Liver (tissue), 8 donors: ENCODE measurements at regions not wholly inside any gene's neighbourhood (a gene's known extent, or its start where the extent isn't known, plus 50 kb on each side); places are given as distances from the start of the nearest gene placed in this dataset.

Experiments
- DNase-seq: peaks from one replicate; pipeline ENCODE4 v3.0.0-alpha.2; 2017; ENCODE audit warnings: low spot score
- H3K27ac ChIP-seq, 2 donors: one replicate each; pipeline ENCODE4 v1.7.0; 2013; ENCODE audit warnings: inconsistent platforms in 2 of 2, low read length in 2 of 2, control low read depth in 1 of 2, low read depth in 1 of 2, mild to moderate bottlenecking in 1 of 2
- H3K27me3 ChIP-seq, 4 donors: one replicate each; pipeline versions ENCODE4 v1.6.1 to v1.7.0; 2013; ENCODE audit warnings: low read length in 3 of 4, inconsistent platforms in 1 of 4, mild to moderate bottlenecking in 1 of 4, moderate library complexity in 1 of 4; ENCODE audit not compliant: control insufficient read depth in 4 of 4, insufficient read depth in 4 of 4
- H3K36me3 ChIP-seq, 4 donors: one replicate each; pipeline versions ENCODE4 v1.6.1 to v1.7.0; 2013; ENCODE audit warnings: low read length in 3 of 4, mild to moderate bottlenecking in 3 of 4, low read depth in 1 of 4, moderate library complexity in 1 of 4; ENCODE audit not compliant: control insufficient read depth in 4 of 4, insufficient read depth in 3 of 4
- H3K4me1 ChIP-seq, 4 donors: one replicate each; pipeline versions ENCODE4 v1.6.1 to v1.7.0; 2013; ENCODE audit warnings: low read length in 3 of 4, mild to moderate bottlenecking in 3 of 4, moderate library complexity in 1 of 4; ENCODE audit not compliant: control insufficient read depth in 4 of 4, insufficient read depth in 4 of 4
- H3K4me3 ChIP-seq, 3 donors: one replicate each; pipeline versions ENCODE4 v1.6.1 to v1.7.0; 2013; ENCODE audit warnings: low read length in 3 of 3, control low read depth in 1 of 3, low read depth in 1 of 3, mild to moderate bottlenecking in 1 of 3
- H3K9ac ChIP-seq, 2 donors: one replicate each; pipeline ENCODE4 v1.7.0; 2013; ENCODE audit warnings: low read length in 2 of 2, mild to moderate bottlenecking in 2 of 2, moderate library complexity in 2 of 2, control low read depth in 1 of 2, low read depth in 1 of 2
- H3K9me3 ChIP-seq, 4 donors: one replicate each; pipeline versions ENCODE4 v1.6.1 to v1.7.0; 2013; ENCODE audit warnings: low read length in 3 of 4; ENCODE audit not compliant: control insufficient read depth in 4 of 4
- EGR1 ChIP-seq, 2 donors: IDR thresholded peaks; 2 replicates each; pipeline ENCODE4 v1.6.1; 2016 to 2018; ENCODE audit warnings: antibody characterized with exemption in 2 of 2, low read depth in 2 of 2
- FOXA1 ChIP-seq: IDR thresholded peaks from 2 replicates; pipeline ENCODE4 v1.6.1; 2016; ENCODE audit warnings: antibody characterized with exemption
- FOXA2 ChIP-seq: IDR thresholded peaks from 2 replicates; pipeline ENCODE4 v1.6.1; 2016; ENCODE audit warnings: antibody characterized with exemption
- GABPA ChIP-seq, 2 donors: IDR thresholded peaks in 1 of 2; conservative IDR thresholded peaks in 1 of 2; 2 replicates each; pipeline ENCODE4 v1.6.1; 2016; ENCODE audit warnings: antibody characterized with exemption in 2 of 2, mild to moderate bottlenecking in 1 of 2, moderate library complexity in 1 of 2
- HNF4A ChIP-seq, 2 donors: conservative IDR thresholded peaks; 2 replicates each; pipeline ENCODE4 v1.6.1; 2016; ENCODE audit warnings: antibody characterized with exemption in 2 of 2, mild to moderate bottlenecking in 2 of 2
- HNF4G ChIP-seq: IDR thresholded peaks from 2 replicates; pipeline ENCODE4 v1.6.1; 2016; ENCODE audit warnings: antibody characterized with exemption
- JUND ChIP-seq, 2 donors: IDR thresholded peaks; 2 replicates each; pipeline ENCODE4 v1.6.1; 2016; ENCODE audit warnings: antibody characterized with exemption in 2 of 2
- NR2F2 ChIP-seq: IDR thresholded peaks from 2 replicates; pipeline ENCODE4 v1.6.1; 2016; ENCODE audit warnings: antibody characterized with exemption
- RAD21 ChIP-seq, 2 donors: IDR thresholded peaks; 2 replicates each; pipeline ENCODE4 v1.6.1; 2016; ENCODE audit warnings: antibody characterized with exemption in 2 of 2, mild to moderate bottlenecking in 2 of 2
- RXRA ChIP-seq, 2 donors: IDR thresholded peaks; 2 replicates each; pipeline ENCODE4 v1.6.1; 2017 to 2018; ENCODE audit warnings: antibody characterized with exemption in 2 of 2, mild to moderate bottlenecking in 1 of 2
- SP1 ChIP-seq: IDR thresholded peaks from 2 replicates; pipeline ENCODE4 v1.6.1; 2018; ENCODE audit warnings: antibody characterized with exemption, mild to moderate bottlenecking
- TAF1 ChIP-seq: conservative IDR thresholded peaks from 2 replicates; pipeline ENCODE4 v1.6.1; 2016; ENCODE audit warnings: antibody characterized with exemption, mild to moderate bottlenecking
- YY1 ChIP-seq: IDR thresholded peaks from 2 replicates; pipeline ENCODE4 v1.6.1; 2016; ENCODE audit warnings: antibody characterized with exemption, mild to moderate bottlenecking
- ZBTB33 ChIP-seq: IDR thresholded peaks from 2 replicates; pipeline ENCODE4 v1.6.1; 2016; ENCODE audit warnings: antibody characterized with exemption
- WGBS: extraction: QIAGEN DNeasy Blood & Tissue Kit; methylation state at CpG from one replicate; pipeline ENCODE4 v1.1.7; 2013; 5-methylcytosine and 5-hydroxymethylcytosine counted together
- TF ChIP-seq, protein P1 (sequence below): fragments of 150-350 bp; IDR thresholded peaks from 2 replicates; pipeline ENCODE4 v1.5.1; 2017; ENCODE audit warnings: improper control_type of control experiment, low read depth, low read length; ENCODE audit not compliant: missing input control
- TF ChIP-seq, protein P2 (sequence below): IDR thresholded peaks from 2 replicates; pipeline ENCODE4 v1.6.1; 2016; ENCODE audit warnings: antibody characterized with exemption
- TF ChIP-seq, protein P3 (sequence below): IDR thresholded peaks from 2 replicates; pipeline ENCODE4 v1.6.1; 2016; ENCODE audit warnings: antibody characterized with exemption, mild to moderate bottlenecking
- TF ChIP-seq, protein P4 (sequence below): IDR thresholded peaks from 2 replicates; pipeline ENCODE4 v1.6.1; 2016; ENCODE audit warnings: antibody characterized with exemption
- donor health status: healthy.
- donor health status: healthy.
- donor health status: healthy.
- donor health status: healthy.
- donor health status: healthy.

- Histone ChIP-seq H3K27me3 (peaks cover 0 to 3% (median 0%) of the 10 kb centered on the region in 4 donors), H3K27ac (no peak overlapping the region), H3K36me3 (no peaks in the 10 kb centered on the region), H3K4me1 (no peaks in the 10 kb centered on the region), H3K4me3 (no peak overlapping the region), H3K9me3 (no peaks in the 10 kb centered on the region), H3K9ac (no peak overlapping the region)
- no peak for DNase-seq
- 47% methylated on average over 39 of the region's 39 CpGs for WGBS
- TF ChIP-seq EGR1 (IDR thresholded peaks at IDR 0.05; ENCODE audit: low read depth in 2 of 2), result no peak
- no peak for TF ChIP-seq FOXA1
- TF ChIP-seq RAD21 (IDR thresholded peaks at IDR 0.05), result no peak
- no peak for TF ChIP-seq FOXA2
- TF ChIP-seq RXRA (IDR thresholded peaks at IDR 0.05), result no peak
- TF ChIP-seq, protein P1, sequence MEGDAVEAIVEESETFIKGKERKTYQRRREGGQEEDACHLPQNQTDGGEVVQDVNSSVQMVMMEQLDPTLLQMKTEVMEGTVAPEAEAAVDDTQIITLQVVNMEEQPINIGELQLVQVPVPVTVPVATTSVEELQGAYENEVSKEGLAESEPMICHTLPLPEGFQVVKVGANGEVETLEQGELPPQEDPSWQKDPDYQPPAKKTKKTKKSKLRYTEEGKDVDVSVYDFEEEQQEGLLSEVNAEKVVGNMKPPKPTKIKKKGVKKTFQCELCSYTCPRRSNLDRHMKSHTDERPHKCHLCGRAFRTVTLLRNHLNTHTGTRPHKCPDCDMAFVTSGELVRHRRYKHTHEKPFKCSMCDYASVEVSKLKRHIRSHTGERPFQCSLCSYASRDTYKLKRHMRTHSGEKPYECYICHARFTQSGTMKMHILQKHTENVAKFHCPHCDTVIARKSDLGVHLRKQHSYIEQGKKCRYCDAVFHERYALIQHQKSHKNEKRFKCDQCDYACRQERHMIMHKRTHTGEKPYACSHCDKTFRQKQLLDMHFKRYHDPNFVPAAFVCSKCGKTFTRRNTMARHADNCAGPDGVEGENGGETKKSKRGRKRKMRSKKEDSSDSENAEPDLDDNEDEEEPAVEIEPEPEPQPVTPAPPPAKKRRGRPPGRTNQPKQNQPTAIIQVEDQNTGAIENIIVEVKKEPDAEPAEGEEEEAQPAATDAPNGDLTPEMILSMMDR, result no peak
- TF ChIP-seq GABPA (IDR thresholded peaks at IDR 0.05 in 1 of 2, conservative IDR thresholded peaks at IDR 0.05 in 1 of 2), result no peak
- TF ChIP-seq HNF4G, result no peak
- no peak for TF ChIP-seq SP1
- TF ChIP-seq YY1, result no peak
- TF ChIP-seq, protein P2, sequence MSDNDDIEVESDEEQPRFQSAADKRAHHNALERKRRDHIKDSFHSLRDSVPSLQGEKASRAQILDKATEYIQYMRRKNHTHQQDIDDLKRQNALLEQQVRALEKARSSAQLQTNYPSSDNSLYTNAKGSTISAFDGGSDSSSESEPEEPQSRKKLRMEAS, result no peak
- no peak for TF ChIP-seq TAF1
- TF ChIP-seq NR2F2, result no peak
- no peak for TF ChIP-seq HNF4A (conservative IDR thresholded peaks at IDR 0.05)
- TF ChIP-seq, protein P3, sequence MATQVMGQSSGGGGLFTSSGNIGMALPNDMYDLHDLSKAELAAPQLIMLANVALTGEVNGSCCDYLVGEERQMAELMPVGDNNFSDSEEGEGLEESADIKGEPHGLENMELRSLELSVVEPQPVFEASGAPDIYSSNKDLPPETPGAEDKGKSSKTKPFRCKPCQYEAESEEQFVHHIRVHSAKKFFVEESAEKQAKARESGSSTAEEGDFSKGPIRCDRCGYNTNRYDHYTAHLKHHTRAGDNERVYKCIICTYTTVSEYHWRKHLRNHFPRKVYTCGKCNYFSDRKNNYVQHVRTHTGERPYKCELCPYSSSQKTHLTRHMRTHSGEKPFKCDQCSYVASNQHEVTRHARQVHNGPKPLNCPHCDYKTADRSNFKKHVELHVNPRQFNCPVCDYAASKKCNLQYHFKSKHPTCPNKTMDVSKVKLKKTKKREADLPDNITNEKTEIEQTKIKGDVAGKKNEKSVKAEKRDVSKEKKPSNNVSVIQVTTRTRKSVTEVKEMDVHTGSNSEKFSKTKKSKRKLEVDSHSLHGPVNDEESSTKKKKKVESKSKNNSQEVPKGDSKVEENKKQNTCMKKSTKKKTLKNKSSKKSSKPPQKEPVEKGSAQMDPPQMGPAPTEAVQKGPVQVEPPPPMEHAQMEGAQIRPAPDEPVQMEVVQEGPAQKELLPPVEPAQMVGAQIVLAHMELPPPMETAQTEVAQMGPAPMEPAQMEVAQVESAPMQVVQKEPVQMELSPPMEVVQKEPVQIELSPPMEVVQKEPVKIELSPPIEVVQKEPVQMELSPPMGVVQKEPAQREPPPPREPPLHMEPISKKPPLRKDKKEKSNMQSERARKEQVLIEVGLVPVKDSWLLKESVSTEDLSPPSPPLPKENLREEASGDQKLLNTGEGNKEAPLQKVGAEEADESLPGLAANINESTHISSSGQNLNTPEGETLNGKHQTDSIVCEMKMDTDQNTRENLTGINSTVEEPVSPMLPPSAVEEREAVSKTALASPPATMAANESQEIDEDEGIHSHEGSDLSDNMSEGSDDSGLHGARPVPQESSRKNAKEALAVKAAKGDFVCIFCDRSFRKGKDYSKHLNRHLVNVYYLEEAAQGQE, result no peak
- TF ChIP-seq, protein P4, sequence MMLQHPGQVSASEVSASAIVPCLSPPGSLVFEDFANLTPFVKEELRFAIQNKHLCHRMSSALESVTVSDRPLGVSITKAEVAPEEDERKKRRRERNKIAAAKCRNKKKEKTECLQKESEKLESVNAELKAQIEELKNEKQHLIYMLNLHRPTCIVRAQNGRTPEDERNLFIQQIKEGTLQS, result no peak
These were observed 146.1 kb upstream of the SATB2 start for GRCh38 chr2:199603721-199604291.

- DNase-seq, result no peak
- H3K36me3 ChIP-seq, result no peaks in the 10 kb centered on the region
- H3K9ac ChIP-seq, result no peak overlapping the region
- no peak overlapping the region for H3K27ac ChIP-seq
- no peaks in the 10 kb centered on the region for H3K4me1 ChIP-seq
- H3K9me3 ChIP-seq, result no peaks in the 10 kb centered on the region
- no peak overlapping the region for H3K4me3 ChIP-seq
- 87% methylated on average over 15 of the region's 15 CpGs for WGBS
- H3K27me3 ChIP-seq, result peaks cover 0 to 3% (median 0%) of the 10 kb centered on the region in 4 donors
- TF ChIP-seq NR2F2, result no peak
- TF ChIP-seq JUND (IDR thresholded peaks at IDR 0.05), result no peak
- TF ChIP-seq ZBTB33, result no peak
- TF ChIP-seq HNF4G, result no peak
- TF ChIP-seq, protein P1, result no peak
- no peak for TF ChIP-seq EGR1 (IDR thresholded peaks at IDR 0.05; ENCODE audit: low read depth in 2 of 2)
These were observed 145.4 kb upstream of the SATB2 start for GRCh38 chr2:199602896-199603717.
